ENCODE measurements at regions not wholly inside any gene's neighbourhood (a gene's known extent, or its start where the extent isn't known, plus 50 kb on each side); places are given as distances from the start of the nearest gene placed in this dataset.

GRCh38 chr10:105674448-105674847 lies 1033.4 kb downstream of the SORCS3 start:
- Histone ChIP-seq H3K4me3 (no peak overlapping the region), H3K36me3 (no peaks in the 10 kb centered on the region), H3K9me3 (peaks cover 4% of the 10 kb centered on the region), H3K27me3 (no peaks in the 10 kb centered on the region), H3K27ac (no peak overlapping the region), H3K4me1 (no peaks in the 10 kb centered on the region)
- intact Hi-C loops (cut with DNase I) = no loop called here
- TF ChIP-seq POLR2A (IDR thresholded peaks at IDR 0.05) (no peak), POLR2AphosphoS5 (IDR thresholded peaks at IDR 0.05; ENCODE audit: insufficient read depth in 1 of 2, low read depth in 1 of 2) (no peak)
- TF ChIP-seq, protein P1, sequence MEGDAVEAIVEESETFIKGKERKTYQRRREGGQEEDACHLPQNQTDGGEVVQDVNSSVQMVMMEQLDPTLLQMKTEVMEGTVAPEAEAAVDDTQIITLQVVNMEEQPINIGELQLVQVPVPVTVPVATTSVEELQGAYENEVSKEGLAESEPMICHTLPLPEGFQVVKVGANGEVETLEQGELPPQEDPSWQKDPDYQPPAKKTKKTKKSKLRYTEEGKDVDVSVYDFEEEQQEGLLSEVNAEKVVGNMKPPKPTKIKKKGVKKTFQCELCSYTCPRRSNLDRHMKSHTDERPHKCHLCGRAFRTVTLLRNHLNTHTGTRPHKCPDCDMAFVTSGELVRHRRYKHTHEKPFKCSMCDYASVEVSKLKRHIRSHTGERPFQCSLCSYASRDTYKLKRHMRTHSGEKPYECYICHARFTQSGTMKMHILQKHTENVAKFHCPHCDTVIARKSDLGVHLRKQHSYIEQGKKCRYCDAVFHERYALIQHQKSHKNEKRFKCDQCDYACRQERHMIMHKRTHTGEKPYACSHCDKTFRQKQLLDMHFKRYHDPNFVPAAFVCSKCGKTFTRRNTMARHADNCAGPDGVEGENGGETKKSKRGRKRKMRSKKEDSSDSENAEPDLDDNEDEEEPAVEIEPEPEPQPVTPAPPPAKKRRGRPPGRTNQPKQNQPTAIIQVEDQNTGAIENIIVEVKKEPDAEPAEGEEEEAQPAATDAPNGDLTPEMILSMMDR (IDR thresholded peaks at IDR 0.05) = no peak
- no peak for DNase-seq (ENCODE audit: extremely low spot score in 2 of 2)

GRCh38 chr10:105658696-105659095 lies 1017.6 kb downstream of the SORCS3 start:
- no peak overlapping the region for H3K27ac ChIP-seq
- intact Hi-C loops (cut with DNase I) = no loop called here
- H3K9me3 ChIP-seq = no peaks in the 10 kb centered on the region
- TF ChIP-seq POLR2AphosphoS5 (IDR thresholded peaks at IDR 0.05; ENCODE audit: insufficient read depth in 1 of 2, low read depth in 1 of 2) (no peak), POLR2A (IDR thresholded peaks at IDR 0.05) (no peak)
- TF ChIP-seq, protein P1 (IDR thresholded peaks at IDR 0.05) = no peak
- DNase-seq (ENCODE audit: extremely low spot score in 2 of 2) = no peak
- no peak overlapping the region for H3K4me3 ChIP-seq
- H3K27me3 ChIP-seq = no peaks in the 10 kb centered on the region
- no peaks in the 10 kb centered on the region for H3K4me1 ChIP-seq
- H3K36me3 ChIP-seq = no peaks in the 10 kb centered on the region

- H3K4me3 ChIP-seq = no peak overlapping the region
- intact Hi-C loops (cut with DNase I) = no loop called here
- DNase-seq (ENCODE audit: extremely low spot score in 2 of 2) = no peak
- H3K9me3 ChIP-seq = no peaks in the 10 kb centered on the region
- H3K36me3 ChIP-seq = no peaks in the 10 kb centered on the region
- H3K27me3 ChIP-seq = no peaks in the 10 kb centered on the region
- no peaks in the 10 kb centered on the region for H3K4me1 ChIP-seq
- TF ChIP-seq, protein P1 (IDR thresholded peaks at IDR 0.05) = no peak
- TF ChIP-seq POLR2AphosphoS5 (IDR thresholded peaks at IDR 0.05; ENCODE audit: insufficient read depth in 1 of 2, low read depth in 1 of 2) = no peak
- no peak for TF ChIP-seq POLR2A (IDR thresholded peaks at IDR 0.05)
- no peak overlapping the region for H3K27ac ChIP-seq
Measured at GRCh38 chr10:105656856-105657255, 1015.8 kb downstream of the SORCS3 start.

- no peak for DNase-seq (ENCODE audit: extremely low spot score in 2 of 2)
- TF ChIP-seq, protein P1 (IDR thresholded peaks at IDR 0.05) = no peak
- TF ChIP-seq POLR2AphosphoS5 (IDR thresholded peaks at IDR 0.05; ENCODE audit: insufficient read depth in 1 of 2, low read depth in 1 of 2) = no peak
- no peak for TF ChIP-seq POLR2A (IDR thresholded peaks at IDR 0.05)
- H3K27me3 ChIP-seq = no peaks in the 10 kb centered on the region
- no peak overlapping the region for H3K4me3 ChIP-seq
- H3K9me3 ChIP-seq = no peaks in the 10 kb centered on the region
- no peaks in the 10 kb centered on the region for H3K4me1 ChIP-seq
- H3K27ac ChIP-seq = no peak overlapping the region
- no peaks in the 10 kb centered on the region for H3K36me3 ChIP-seq
- intact Hi-C loops (cut with DNase I) = no loop called here
Measured at GRCh38 chr10:105650306-105650705, 1009.2 kb downstream of the SORCS3 start.

GRCh38 chr10:105647354-105647753 lies 1006.3 kb downstream of the SORCS3 start:
- Histone ChIP-seq H3K27me3 (no peaks in the 10 kb centered on the region), H3K4me3 (no peak overlapping the region), H3K27ac (no peak overlapping the region), H3K4me1 (no peaks in the 10 kb centered on the region), H3K36me3 (no peaks in the 10 kb centered on the region), H3K9me3 (no peaks in the 10 kb centered on the region)
- no peak for DNase-seq (ENCODE audit: extremely low spot score in 2 of 2)
- intact Hi-C loops (cut with DNase I) = no loop called here
- TF ChIP-seq, protein P1 (IDR thresholded peaks at IDR 0.05) = no peak
- TF ChIP-seq POLR2AphosphoS5 (IDR thresholded peaks at IDR 0.05; ENCODE audit: insufficient read depth in 1 of 2, low read depth in 1 of 2) = no peak
- TF ChIP-seq POLR2A (IDR thresholded peaks at IDR 0.05) = no peak
